ENCODE measurements at regions not wholly inside any gene's neighbourhood (a gene's known extent, or its start where the extent isn't known, plus 50 kb on each side); places are given as distances from the start of the nearest gene placed in this dataset.

DNA sequence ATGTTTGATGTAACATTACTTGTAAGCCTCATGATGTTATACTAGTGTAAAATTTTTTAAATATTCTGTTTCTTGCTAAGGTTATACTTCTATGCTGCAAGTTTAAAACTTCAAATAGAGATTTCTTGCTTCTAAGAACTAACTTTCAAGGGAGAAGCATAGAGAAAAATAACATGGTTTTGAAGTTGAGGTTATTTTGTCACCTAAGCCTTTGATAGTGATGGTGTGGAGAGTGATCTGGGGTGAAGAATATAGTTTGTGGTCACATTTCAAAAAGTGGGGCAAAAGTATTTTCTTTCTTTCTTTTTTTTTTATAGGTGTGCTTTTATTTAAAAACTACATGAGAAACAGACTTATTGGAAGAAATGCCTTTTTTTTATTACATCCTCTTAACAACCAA lies 162.4 kb downstream of the GATA3 start:
- TF ChIP-seq USF2 (IDR thresholded peaks at IDR 0.05; ENCODE audit: low read depth, low read length) (no peak), POLR2A (IDR thresholded peaks at IDR 0.05; ENCODE audit: low read depth, low read length) (no peak)

Measured in IMR-90 (cell line).